GM19467 (cell line): ENCODE measurements at regions not wholly inside any gene's neighbourhood (a gene's known extent, or its start where the extent isn't known, plus 50 kb on each side); places are given as distances from the start of the nearest gene placed in this dataset.

Source experiments
- ATAC-seq: cut with Tn5 transposase; IDR thresholded peaks from one replicate; pipeline ENCODE4 v1.9.1; 2021; ENCODE audit warnings: mild to moderate bottlenecking, moderate library complexity; ENCODE audit not compliant: unreplicated experiment

- ATAC-seq = no peak
These were observed 83.0 kb upstream of the FAM180A start for GRCh38 chr7:135831455-135832195.

GRCh38 chr7:135828604-135829003, 80.0 kb upstream of the FAM180A start:
- no peak for ATAC-seq

- no peak for ATAC-seq
These were observed 78.8 kb upstream of the FAM180A start for GRCh38 chr7:135827391-135827790.

- no peak for ATAC-seq
These were observed 76.8 kb upstream of the FAM180A start for GRCh38 chr7:135825406-135825805.

GRCh38 chr7:135822376-135822775, 73.8 kb upstream of the FAM180A start:
- no peak for ATAC-seq

- ATAC-seq = no peak
These were observed 69.0 kb upstream of the FAM180A start for GRCh38 chr7:135817583-135817982.

- no peak for ATAC-seq
These were observed 66.4 kb upstream of the FAM180A start for GRCh38 chr7:135815033-135815432.

- ATAC-seq = no peak
These were observed 63.5 kb upstream of the FAM180A start for GRCh38 chr7:135812148-135812547.

GRCh38 chr7:135811506-135811905, 62.9 kb upstream of the FAM180A start:
- ATAC-seq = no peak

- no peak for ATAC-seq
These were observed 59.6 kb upstream of the FAM180A start for GRCh38 chr7:135808206-135808605.

- no peak for ATAC-seq
These were observed 54.5 kb upstream of the FAM180A start for GRCh38 chr7:135803143-135803542.

GRCh38 chr7:135802697-135803096, 54.1 kb upstream of the FAM180A start:
- ATAC-seq = no peak

- no peak for ATAC-seq
These were observed 53.3 kb upstream of the FAM180A start for GRCh38 chr7:135801877-135802276.

- ATAC-seq = peak; percentile 68
These were observed 52.6 kb upstream of the FAM180A start for GRCh38 chr7:135801045-135801693.

GRCh38 chr7:135800560-135800959, 51.9 kb upstream of the FAM180A start:
- ATAC-seq = no peak

- ATAC-seq = no peak
These were observed 51.3 kb upstream of the FAM180A start for GRCh38 chr7:135799881-135800280.
